Nephron (organoid): ENCODE measurements at regions not wholly inside any gene's neighbourhood (a gene's known extent, or its start where the extent isn't known, plus 50 kb on each side); places are given as distances from the start of the nearest gene placed in this dataset.

Experiments
- H3K27ac Mint-ChIP-seq, 3 experiments: 2 replicates each; pipeline ENCODE4 v1.8.0; 2020; ENCODE audit warnings: mixed read lengths in 3 of 3, mild to moderate bottlenecking in 2 of 3, moderate library complexity in 1 of 3
- H3K27me3 Mint-ChIP-seq: 2 replicates; pipeline ENCODE4 v1.8.0; 2021; ENCODE audit warnings: low read depth, mild to moderate bottlenecking, moderate library complexity, mixed read lengths
- H3K36me3 Mint-ChIP-seq: 2 replicates; pipeline ENCODE4 v1.8.0; 2020; ENCODE audit warnings: low read depth, mixed read lengths
- H3K4me1 Mint-ChIP-seq: 2 replicates; pipeline ENCODE4 v1.8.0; 2020; ENCODE audit warnings: mixed read lengths
- H3K4me3 Mint-ChIP-seq, 3 experiments: 2 replicates each; pipeline ENCODE4 v1.8.0; 2020; ENCODE audit warnings: mild to moderate bottlenecking in 3 of 3, mixed read lengths in 3 of 3, moderate library complexity in 2 of 3
- H3K9me3 Mint-ChIP-seq: 2 replicates; pipeline ENCODE4 v1.8.0; 2020; ENCODE audit warnings: mixed read lengths
- CTCF ChIP-seq, 3 experiments: fragments of 200-600 bp; sonication (generic); IDR thresholded peaks; one replicate each; pipeline ENCODE4 v1.5.0; 2021; ENCODE audit warnings: antibody characterized with exemption in 3 of 3; ENCODE audit not compliant: unreplicated experiment in 3 of 3

- no peak overlapping the region for H3K4me3 Mint-ChIP-seq
- H3K27ac Mint-ChIP-seq: no peak overlapping the region
- H3K4me1 Mint-ChIP-seq: peaks cover 9% of the 10 kb centered on the region
- no peaks in the 10 kb centered on the region for H3K27me3 Mint-ChIP-seq
- TF ChIP-seq CTCF (IDR thresholded peaks at IDR 0.05; ENCODE audit: unreplicated experiment in 3 of 3): no peak
- H3K36me3 Mint-ChIP-seq: no peaks in the 10 kb centered on the region
- peaks cover 4% of the 10 kb centered on the region for H3K9me3 Mint-ChIP-seq
Observed at GRCh38 chr2:101528501-101528900, 53.6 kb upstream of the RFX8 start.

- Mint-ChIP-seq H3K4me3 (no peak overlapping the region), H3K36me3 (no peaks in the 10 kb centered on the region), H3K4me1 (peaks cover 13% of the 10 kb centered on the region), H3K27me3 (peaks cover 3% of the 10 kb centered on the region), H3K27ac (no peak overlapping the region), H3K9me3 (peaks cover 4% of the 10 kb centered on the region)
- no peak for TF ChIP-seq CTCF (IDR thresholded peaks at IDR 0.05; ENCODE audit: unreplicated experiment in 3 of 3)
Observed at GRCh38 chr2:101524806-101525430, 50.0 kb upstream of the RFX8 start.
